ENCODE measurements at regions not wholly inside any gene's neighbourhood (a gene's known extent, or its start where the extent isn't known, plus 50 kb on each side); places are given as distances from the start of the nearest gene placed in this dataset.

- no peaks in the 10 kb centered on the region for H3K36me3 ChIP-seq (ENCODE audit: control insufficient read depth in 2 of 2, insufficient read depth in 1 of 2, low read length in 2 of 2)
These were observed 275.9 kb downstream of the SLC16A7 start for GRCh38 chr12:59871779-59872178.

GRCh38 chr12:59873136-59873535 is 277.3 kb downstream of the SLC16A7 start:
- TF ChIP-seq ZNF501 (tag by site-specific recombination; IDR thresholded peaks at IDR 0.05) (no peak), ZNF585B (tag by site-specific recombination; IDR thresholded peaks at IDR 0.05) (no peak), ZFP69B (tag by site-specific recombination; IDR thresholded peaks at IDR 0.05) (no peak), ZNF214 (tag by site-specific recombination; IDR thresholded peaks at IDR 0.05; ENCODE audit: borderline replicate concordance) (no peak), PBX3 (CRISPR knock-in tag; IDR thresholded peaks at IDR 0.05) (no peak), ZSCAN18 (tag by site-specific recombination; IDR thresholded peaks at IDR 0.05) (no peak), ZNF513 (tag by site-specific recombination; IDR thresholded peaks at IDR 0.05) (no peak), ZNF518A (tag by site-specific recombination; conservative IDR thresholded peaks at IDR 0.05; ENCODE audit: low read depth) (no peak), ZNF580 (tag by site-specific recombination; IDR thresholded peaks at IDR 0.05) (no peak), ZSCAN30 (tag by site-specific recombination; IDR thresholded peaks at IDR 0.05) (no peak), ZNF645 (tag by site-specific recombination; IDR thresholded peaks at IDR 0.05) (no peak), HOXA7 (CRISPR knock-in tag; IDR thresholded peaks at IDR 0.05; ENCODE audit: borderline replicate concordance) (no peak)
- H3K27ac ChIP-seq (ENCODE audit: extremely low read depth, low read depth, low read length) = no peak overlapping the region
- H3K36me3 ChIP-seq (ENCODE audit: control insufficient read depth in 2 of 2, insufficient read depth in 1 of 2, low read length in 2 of 2) = no peaks in the 10 kb centered on the region
- ChIA-PET POLR2A (no interaction called here), CTCF (no interaction called here)
- H3K4me3 ChIP-seq (ENCODE audit: low read depth, low read length) = no peak overlapping the region
- no peaks in the 10 kb centered on the region for H3K4me1 ChIP-seq (ENCODE audit: control insufficient read depth, insufficient read depth, low read length)
- H3K9me3 ChIP-seq (ENCODE audit: control insufficient read depth, insufficient read depth, low read depth, low read length) = no peaks in the 10 kb centered on the region

More at GRCh38 chr12:59871779-59872178, 275.9 kb downstream of the SLC16A7 start:
- CTCF ChIA-PET = interaction anchor here (0.6 kb wide), 1 partner anchor 33 kb away, joined by 3 read pairs; no protein-coding TSS in a partner anchor
- H3K9me3 ChIP-seq (ENCODE audit: control insufficient read depth, insufficient read depth, low read depth, low read length) = no peaks in the 10 kb centered on the region
- no peak overlapping the region for H3K27ac ChIP-seq (ENCODE audit: extremely low read depth, low read depth, low read length)
- H3K4me3 ChIP-seq (ENCODE audit: low read depth, low read length) = no peak overlapping the region
- no peaks in the 10 kb centered on the region for H3K4me1 ChIP-seq (ENCODE audit: control insufficient read depth, insufficient read depth, low read length)
- POLR2A ChIA-PET = no interaction called here
- TF ChIP-seq ZNF514 (tag by site-specific recombination; IDR thresholded peaks at IDR 0.05) = no peak
- no peak for TF ChIP-seq MYNN (tag by site-specific recombination; IDR thresholded peaks at IDR 0.05; ENCODE audit: borderline replicate concordance)

All from HEK293 (cell line).